Stimulated activated CD4-positive, alpha-beta T cell treated with anti-CD3 and anti-CD28 coated beads, Interleukin-12 subunit alpha, Interleukin-12 subunit beta, amount 100 ng/mL, for 24 hours (primary cell): ENCODE measurements at regions not wholly inside any gene's neighbourhood (a gene's known extent, or its start where the extent isn't known, plus 50 kb on each side); places are given as distances from the start of the nearest gene placed in this dataset.

ENCODE experiments used
- DNase-seq, 2 experiments: peaks; one replicate each; pipeline ENCODE4 v3.0.0-alpha.2; 2020; ENCODE audit warnings: low read depth in 2 of 2

DNA sequence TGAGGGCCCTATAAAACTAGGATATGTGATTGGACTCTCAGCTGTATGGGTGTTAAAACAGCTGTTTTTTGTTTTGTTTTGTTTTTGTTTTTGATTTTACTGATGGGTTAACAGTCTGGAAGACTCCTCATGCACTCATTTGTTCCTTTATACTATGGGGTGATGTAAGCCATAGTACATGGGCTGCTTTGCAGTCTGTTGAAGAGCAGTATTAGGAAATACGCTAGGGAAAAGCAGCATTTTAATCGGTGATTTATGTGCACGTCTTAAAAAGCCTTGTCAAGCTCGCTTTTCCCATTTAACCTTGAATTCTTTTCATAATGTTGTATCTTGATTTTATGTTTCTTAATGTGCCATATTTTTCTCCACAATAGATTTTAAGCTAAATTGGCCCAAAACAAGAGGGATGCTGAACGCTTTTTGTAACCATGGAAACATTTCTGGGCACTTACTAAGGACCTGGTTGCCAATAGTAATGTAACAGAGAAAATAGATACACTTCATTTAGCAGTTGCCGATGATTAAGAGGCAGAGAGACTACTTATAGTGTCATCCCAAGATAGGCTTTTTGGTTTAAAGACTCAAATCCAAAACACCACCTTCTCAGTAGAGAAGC, 244.0 kb downstream of the SNAPC1 start:
- DNase-seq: no peak

DNA sequence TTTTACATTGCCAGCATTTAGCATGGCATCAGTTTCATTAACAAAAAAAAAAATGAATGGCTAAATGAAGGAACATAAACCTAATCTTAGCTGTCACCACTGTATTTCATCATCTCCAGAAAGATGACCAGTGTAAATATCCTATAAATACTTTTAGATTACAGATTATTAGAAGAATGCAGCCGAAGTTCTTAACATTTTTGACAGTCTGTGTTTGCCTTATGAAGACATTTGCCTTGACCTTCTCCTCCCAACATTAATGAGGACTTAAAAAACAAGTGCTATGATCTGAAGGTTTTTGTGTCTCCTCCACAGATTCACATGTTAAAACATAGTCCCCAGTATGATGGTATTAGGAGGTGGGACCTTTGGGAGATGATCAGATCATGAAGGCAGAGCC, 253.0 kb downstream of the SNAPC1 start:
- DNase-seq: no peak

DNA sequence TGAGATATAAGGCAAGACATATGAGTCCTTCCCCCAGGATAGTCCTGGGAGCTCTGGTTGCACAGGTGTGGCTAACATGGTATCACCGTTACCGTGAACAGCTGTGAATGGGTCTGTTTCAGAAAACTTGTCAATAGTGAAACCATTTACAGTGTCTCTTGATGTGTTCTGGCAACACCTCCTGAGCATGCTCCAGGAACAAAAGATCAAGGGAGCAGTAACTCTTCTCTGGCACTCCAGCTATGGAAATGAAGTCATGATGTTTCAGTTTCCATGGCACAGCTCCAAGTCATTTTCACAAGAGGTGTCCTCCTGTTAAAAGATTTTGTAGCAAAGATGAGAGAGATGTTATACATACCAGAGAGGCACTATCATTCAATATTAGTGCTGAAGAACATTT, 253.7 kb downstream of the SNAPC1 start:
- no peak for DNase-seq

DNA sequence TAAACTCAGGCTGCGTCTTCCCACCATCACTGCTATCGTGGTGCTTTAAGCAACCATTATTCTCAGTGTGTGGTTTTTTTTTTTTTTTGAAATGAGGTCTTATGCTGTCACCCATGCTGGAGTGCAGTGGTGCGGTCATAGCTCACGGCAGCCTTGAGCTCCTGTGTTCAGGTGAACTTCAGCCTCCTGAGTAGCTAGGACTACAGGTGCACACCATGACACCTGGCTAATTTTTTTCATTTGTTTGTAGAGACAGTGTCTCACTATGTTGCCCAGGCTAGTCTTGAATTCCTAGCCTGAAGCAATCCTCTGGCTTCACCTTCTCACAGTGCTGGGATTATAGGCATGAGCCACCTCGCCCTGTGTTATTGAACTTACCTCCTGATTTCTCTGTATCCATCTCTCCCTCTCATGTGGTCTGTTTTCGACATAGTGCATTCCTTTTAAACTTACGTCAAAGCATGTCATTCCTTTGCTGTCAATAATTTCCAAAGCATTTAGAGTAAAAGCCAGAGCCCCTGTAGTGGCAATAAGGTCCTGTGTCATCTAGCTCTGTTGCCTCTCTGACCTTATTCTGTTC, 255.5 kb downstream of the SNAPC1 start:
- DNase-seq: no peak

DNA sequence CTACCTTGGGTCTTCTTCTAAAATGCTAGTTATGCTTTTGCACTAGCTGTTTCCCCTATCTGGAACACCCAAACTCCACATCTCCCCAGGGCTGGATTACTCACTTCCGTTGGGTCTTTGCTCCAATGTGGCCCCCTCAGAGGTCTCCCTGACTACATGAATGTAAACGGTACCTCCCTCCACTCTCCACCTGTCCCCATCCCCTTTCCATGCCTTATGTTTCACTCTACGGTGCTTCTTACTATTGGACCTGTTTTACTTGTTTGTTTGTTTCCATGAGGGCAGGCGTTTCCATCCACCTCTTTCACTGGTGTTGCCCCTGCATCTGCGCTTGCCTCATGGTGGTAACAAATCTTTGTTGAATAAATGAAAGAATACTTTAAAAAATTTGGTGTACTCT, 256.4 kb downstream of the SNAPC1 start:
- no peak for DNase-seq

DNA sequence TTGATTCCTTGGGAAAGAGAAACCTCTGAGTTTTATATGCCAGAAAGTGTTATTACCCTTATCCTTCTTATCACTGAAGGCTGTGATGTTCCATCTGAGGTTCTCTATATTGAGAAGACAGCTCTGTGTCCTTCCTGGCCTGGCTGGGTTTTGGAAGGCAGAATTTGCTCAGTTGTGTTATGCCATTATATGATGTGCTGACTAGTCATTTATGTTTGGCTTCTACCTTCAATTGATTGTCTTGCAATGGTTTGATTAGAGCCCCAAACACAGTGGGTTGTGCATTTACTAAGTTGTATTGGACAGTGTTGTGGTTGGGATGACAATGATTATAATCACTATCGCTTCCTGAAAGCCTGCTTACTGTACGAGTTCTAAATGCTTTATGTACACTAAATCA, 265.7 kb downstream of the SNAPC1 start:
- DNase-seq: no peak

DNA sequence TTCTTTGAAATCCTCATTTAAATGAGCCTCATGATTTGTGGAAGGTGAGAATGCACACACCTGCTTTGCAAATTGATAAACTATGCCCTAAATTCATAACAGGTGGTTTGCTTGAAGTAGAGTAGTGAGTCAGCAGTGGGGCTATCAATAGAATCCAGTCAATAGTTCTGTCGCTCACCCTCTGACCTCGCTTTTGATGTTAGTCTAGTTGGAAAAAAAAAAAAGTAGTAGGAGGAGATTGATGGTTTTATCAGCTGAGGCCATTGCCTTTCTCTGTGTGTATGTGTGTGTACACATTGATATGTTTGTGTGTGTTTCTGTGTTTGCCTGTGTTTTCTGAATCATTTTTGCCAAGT, 267.3 kb downstream of the SNAPC1 start:
- DNase-seq: no peak

DNA sequence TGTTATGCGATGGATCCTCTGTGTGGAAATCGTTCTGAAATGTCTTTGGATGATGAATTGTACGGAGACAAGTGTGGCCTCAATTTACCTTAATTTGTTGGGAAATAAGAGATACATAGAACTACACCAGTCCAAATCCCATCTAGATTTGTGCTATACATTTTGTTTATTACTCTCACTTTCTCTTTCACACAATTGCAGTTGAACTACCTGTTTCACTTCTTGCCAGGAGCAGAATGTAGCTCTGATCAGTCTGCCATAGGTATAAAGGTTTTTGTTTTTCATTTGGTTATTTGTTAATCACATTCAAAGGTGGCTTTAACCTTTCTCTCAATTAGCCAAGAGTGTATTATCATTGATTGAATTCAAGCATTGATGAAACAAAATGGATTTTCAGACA, 268.2 kb downstream of the SNAPC1 start:
- DNase-seq: no peak

DNA sequence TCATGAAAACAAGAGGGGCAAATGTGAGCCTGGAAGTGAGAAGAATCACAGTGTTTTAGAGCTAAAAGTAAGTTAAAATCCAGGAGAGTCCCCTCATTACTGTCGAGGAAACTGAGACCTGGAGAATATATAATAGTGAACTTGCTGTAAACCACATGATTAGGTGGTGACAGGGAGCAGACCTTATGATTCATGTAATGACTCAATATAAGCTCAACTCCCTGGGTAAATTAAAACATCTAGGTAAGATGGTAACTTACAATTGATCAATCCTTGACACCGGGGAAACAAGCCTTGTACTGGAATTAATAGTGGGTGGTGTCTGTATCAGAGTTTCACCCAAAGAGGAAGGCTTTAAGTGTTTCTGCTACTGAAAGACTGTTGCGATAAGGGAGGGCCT, 269.3 kb downstream of the SNAPC1 start:
- DNase-seq: no peak

DNA sequence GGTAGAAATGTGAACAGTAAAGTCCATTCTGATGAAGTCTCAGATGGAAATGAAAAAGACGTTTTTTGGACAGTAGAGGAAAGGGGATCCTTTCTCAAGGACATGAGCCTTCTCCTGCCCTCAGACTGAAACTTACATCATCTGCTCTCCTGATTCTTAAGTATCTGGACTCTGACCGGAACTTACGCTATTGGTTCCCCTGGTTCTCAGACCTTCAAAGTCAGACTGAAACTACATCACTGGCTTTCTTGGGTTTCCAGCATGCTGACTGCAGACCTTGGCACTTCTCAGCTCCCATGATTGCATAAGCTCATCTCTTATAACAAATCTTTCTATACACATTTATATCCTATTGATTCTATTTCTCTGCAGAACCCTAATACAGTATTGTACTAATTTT, 291.0 kb downstream of the SNAPC1 start:
- no peak for DNase-seq

DNA sequence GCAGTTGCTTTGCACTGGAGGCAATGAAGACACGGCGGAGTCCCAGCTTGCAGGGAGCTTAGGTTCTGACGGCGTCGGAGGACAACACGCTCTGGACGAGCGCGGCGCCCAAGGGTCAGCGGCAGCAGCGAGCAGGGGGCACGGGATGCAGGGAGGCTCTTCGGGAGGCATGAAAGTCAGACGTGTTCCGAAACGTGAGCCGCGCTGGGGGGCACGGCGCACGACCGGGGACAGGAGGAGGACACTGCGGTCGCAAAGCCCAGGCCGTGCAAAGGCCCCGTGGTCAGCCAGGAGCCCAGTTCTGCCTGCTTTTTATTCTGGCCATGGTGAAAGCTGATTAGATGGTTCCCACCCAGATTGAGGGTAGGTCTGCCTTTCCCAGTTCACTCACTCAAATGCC, 294.6 kb downstream of the SNAPC1 start:
- DNase-seq: no peak

DNA sequence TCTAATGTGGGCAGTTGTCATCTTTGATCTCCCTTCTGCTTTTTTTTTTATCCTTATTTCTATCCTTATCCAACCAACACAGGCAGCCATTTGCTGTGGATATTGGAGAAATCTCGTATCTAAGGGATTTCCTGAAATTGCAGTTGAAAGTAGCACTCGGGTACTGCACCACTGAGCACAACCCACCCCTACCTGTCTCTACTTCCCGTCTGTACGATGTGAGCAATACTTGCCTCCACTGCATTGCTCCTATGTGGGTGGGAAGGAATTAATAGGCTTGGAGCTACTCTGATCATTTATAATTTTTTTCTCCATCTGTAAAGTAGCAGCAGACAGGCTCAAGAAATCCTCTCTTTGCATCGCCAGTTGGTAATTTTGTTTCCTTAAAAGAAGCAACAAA, 300.4 kb downstream of the SNAPC1 start:
- no peak for DNase-seq

DNA sequence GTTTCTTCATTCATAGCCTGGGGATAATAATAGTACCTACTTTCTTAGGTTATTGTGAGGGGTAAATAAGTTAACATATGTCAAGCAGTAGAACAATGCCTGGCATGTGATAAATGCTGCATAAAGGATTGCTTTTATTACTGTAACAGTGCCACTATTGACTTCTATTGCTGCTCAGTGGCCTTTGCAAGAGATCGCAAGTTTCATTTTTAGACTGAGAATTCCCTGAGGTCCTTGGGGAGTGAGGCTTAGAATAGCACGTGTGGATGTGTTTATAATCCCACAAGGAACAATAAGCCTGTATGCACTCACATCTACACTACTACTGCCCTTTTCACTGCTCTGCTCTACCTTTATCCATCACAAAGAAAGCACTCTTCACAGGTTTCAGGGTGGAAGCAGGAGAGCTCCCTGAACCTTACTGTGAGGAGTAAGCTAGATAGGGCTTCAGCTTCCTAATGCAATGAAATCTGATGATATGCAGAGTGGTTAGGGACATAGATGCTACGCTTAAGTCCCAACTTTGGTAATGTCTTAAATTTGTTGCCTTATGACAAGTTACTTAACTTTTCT, 302.6 kb downstream of the SNAPC1 start:
- no peak for DNase-seq

DNA sequence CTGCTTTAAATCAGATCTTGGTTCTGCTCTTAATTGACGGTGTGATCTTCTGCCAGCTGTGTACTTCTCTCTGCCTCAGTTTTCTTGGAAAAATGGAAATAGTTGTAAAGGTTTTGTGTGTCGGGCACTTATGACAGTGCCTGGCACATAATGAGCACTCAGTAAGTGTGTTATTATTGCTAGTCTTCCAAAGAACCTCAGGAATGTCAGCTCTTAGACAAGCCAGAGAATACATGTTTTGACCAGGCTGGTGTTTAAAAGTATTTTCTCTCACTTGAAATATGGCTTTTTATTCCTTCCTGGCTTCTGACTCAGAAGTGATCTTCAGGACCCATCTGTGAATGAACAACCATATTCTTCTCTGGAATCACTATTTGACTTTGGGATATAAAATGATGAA, 304.1 kb downstream of the SNAPC1 start:
- no peak for DNase-seq

DNA sequence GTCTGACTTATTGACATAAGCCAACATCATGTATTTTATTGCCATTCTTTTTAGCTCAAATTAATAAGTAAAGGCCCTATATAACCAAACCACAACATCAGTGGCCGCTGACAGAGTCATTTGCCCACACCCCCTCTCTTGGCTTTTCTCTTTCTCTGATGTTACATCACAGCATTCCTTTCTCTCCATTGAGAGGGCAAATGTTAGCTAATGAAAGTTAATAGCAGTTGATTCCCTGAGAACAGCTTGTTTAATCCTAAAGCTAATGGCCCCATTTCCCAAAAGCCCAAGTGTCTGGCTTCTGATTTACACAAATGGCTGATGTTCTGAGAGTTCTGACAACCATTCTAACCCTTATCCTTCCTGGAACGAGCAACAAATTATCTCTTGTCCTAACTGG, 308.8 kb downstream of the SNAPC1 start:
- no peak for DNase-seq

DNA sequence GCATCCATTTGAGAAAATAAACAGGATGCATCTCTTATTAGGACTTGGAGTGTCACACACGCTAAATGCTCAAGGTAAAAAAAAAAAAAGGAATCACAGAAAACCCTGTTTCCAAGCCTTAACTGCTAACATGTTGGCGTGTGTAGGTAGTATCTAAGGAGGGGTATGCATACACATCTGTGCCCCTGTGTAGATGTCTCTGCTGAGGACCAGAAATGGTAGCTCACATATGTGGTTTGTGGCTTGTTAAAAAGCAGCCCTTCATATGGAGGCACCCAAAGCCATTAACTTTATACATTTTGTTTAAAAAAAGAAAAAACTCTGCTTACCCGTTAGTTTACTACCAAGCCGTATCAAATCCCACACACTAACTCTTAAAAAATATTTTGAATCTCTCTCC, 314.1 kb downstream of the SNAPC1 start:
- DNase-seq: no peak

DNA sequence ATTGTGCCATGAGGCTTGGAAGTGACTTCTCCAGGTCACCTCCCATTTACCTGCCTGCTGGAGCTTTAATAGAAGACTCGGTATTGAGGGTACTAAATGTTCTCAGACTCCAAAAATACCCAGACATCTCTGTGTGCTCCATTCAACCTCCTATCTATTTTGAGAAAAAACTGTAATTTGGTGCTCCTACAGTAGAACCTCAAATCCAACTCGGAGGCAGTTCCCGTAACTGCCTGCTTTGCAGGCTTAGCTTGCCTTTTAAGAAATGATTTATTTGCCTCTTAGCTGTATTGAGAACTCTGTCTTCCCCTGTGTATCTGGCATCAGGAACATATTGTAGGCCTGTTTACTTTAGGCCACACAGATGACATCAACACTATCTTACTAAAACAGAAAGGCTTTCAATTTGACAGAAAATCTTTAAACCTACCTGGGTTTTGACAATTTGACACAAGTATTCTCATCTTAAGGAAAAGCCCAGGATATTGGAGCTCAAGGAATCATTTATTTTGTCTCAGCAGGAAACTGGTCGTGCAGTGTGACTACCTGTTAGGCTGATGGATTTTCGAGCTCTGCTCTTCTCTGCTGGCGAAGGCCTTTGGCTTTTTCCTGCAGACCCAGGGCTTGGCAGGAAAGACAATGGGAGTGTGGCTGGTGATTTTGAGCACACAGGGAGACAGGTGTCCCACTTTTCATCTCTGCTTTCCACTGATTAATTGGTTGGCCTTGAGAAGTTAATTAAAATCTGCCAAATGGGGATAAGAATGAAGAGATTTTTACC, 314.8 kb downstream of the SNAPC1 start:
- no peak for DNase-seq

DNA sequence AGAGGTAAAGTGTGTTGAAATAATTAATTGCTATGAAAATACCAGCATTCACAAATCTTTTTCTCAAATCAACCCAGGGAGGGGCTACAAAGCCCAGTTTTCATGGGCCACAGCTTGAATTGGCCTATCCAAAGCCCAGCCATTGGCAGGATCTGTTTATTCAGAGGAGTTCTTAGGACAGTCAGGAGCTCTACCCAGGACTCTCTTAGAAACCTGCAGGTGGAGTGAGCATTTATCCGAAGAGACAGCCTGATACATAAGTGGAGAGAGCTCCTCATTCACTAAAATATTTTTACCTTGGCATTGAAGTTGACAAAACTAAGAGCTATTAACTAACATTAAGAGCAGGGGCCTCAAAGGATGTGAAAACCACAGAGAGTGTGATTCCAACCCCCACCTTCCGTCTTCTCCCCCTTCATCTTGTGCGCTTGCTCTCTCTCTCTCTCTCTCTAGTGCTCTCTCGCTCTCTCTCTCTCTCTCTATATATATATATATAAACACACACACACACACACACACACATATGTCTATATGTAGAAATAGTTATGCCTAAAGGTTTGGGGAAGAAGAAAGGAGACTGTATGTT, 315.5 kb downstream of the SNAPC1 start:
- DNase-seq: no peak

DNA sequence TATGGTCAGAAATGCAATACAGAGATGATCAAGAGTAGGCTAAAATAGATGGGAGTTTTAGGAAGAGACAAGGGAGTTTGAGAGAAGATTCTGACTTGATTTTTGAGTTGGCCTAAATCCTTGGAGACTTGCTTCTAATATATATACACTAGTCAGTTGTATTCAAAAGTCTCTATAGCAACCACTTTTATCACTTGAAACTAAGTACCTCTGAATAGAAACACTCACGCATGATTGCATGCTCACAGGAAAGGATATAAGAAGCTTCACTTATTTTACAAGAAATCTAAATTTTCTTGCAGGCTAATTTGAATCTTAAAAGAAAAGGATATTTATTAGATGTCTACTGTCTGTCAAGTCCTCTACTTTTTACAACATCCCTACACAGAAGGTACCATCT, 316.8 kb downstream of the SNAPC1 start:
- no peak for DNase-seq

DNA sequence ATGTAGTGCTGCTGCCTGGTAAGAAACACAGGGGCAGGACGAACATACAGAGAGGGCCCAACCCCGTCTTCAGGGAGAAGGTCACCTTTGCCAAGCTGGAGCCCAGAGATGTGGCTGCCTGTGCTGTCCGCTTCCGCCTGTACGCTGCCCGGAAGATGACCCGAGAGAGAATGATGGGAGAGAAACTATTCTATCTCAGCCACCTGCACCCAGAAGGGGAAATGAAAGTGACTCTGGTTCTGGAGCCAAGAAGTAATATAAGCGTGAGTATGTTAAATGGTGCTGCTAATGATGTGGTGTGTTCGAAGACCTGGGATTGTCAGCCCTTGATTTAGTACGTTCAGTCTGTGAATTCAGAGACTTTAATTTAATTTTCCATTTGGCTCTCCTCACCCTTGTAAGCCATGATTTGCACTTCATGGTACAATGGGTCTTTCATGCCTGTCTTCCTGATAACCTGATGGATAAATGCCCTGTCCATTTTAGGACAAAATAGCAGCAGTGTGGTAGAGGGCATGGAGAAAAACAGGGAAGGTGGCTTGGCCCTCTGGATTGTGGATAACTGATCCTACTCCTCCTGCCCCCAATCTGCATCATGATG, 318.9 kb downstream of the SNAPC1 start:
- DNase-seq: no peak

DNA sequence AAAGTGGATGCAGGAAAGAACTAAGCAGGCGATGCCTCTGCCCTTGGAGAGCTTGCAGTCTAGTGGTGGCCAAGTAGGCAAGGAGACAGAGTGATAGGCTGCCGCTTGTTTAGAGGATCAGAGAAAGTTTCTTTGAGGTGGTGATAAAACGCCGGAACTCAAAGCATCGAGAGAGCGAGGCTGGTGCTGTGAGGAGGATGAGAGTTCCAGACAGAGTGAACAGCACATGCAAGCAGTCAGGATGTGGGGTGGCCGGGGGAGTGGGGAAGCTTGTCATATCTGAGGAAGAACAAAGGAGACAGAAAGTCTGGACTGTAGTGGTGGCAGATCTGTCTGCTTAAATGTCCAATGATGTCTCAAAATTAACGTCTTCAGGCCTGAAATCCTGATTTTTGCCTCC, 319.7 kb downstream of the SNAPC1 start:
- DNase-seq: no peak

DNA sequence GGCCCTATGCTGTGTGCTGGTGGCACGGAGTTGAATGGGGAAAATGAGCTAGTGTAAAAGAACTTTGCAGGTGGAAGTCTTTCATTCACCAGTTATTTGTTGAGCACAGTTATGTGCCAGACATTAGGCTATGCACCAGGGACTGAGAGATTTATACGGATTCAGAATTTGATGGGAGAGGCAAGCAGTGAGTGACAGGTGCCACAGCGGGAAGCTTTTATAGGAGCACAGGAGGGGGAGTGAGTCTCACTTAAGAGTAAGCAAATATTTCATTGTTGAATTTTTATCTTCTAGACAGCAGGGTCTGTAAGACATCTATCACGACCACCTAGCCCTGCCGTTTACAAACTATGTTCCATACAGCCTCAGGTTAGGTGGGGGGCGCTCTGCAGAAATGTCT, 320.6 kb downstream of the SNAPC1 start:
- DNase-seq: no peak
